HL-60/S4 treated with retinoic acid at 250 ng/mL for 4 days and 3 days (cell line): ENCODE measurements at regions not wholly inside any gene's neighbourhood (a gene's known extent, or its start where the extent isn't known, plus 50 kb on each side); places are given as distances from the start of the nearest gene placed in this dataset.

Experiments used
- in situ Hi-C: fragments of 300-500 bp; cut with MboI; formaldehyde crosslinking; loops from 2 replicates; pipeline ENCODE4 v1.7.0; 2022; ENCODE audit warnings: low sequenced_read_pairs

DNA sequence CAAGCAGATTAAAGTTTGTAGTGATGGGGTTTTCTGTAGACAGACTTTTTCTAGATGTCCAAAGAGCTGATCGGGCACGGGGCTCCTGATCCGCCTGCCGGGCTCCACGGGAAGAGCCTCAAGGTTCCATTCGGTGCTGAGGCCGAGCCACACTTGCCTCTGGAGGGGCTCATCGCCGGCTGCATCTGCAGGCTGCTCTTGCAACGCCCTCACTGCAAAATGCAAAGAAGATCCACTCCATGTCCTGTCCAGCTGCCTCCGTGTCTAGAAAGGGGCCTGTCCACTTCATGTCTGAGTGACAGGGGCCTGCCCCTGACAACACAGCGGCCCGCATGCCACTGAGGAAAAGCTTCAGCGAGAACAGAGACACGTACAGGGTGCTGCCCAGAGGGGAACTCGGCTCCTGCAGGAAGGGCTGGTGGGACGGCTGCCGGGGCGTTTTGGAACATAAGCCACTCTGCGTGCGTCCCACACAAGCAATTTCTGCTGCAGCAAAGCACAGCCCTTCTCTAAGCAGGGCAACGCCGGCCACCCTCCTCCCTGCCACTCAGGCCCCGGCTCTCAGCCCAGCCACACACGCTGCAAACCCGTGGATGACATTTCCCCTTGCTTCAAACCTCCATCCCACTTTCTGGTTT is 53.6 kb upstream of the CTDP1 start:
- in situ Hi-C loops: loop anchor here (25.0 kb wide), 1 partner anchor 764 kb away; no protein-coding TSS in a partner anchor

DNA sequence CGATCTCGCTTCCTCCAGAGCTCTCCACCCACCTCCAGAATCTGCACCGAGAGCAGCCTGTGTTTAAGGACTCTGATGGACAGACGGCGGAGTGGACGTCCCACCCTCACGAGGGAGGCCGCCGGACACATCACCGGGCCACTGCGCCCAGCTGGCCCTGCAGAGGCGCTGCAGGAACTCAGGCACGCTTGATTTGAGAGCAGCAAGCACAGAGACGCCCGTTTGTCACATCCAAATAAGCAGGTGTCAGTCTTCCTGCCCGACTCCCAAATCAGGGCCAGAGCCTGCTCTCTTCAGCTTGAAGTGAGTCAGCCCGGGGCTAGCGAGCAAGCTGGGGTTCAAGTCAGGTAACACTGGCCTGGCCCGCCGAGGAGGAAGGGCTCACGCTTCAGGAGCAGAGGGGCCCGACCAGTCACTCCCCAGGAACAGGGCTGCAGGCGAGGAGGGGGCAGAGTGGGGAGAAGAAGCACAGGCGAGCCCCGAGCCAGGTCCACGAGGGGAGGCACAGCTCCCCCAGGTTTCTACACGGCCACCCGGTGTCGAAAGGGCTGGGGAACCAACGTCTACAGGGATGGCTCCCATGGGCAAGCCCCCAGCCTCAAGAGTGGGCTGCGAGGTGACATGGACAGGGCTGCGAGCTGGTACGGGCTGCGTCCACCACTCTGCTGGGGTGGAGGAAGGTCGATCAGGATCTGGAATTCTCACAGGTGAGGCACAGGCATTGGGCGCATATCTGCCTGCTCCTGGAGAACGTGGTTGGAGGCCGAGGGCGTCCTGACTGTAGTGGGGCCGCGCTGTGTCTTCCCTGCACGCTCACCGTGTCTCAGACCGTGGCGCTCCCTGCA is 52.5 kb upstream of the CTDP1 start:
- in situ Hi-C loops: loop anchor here (25.0 kb wide), 1 partner anchor 765 kb away; no protein-coding TSS in a partner anchor

GRCh38 chr18:79627750-79628294 is 51.8 kb upstream of the CTDP1 start:
- in situ Hi-C loops: loop anchor here (25.0 kb wide), 1 partner anchor 766 kb away; no protein-coding TSS in a partner anchor

DNA sequence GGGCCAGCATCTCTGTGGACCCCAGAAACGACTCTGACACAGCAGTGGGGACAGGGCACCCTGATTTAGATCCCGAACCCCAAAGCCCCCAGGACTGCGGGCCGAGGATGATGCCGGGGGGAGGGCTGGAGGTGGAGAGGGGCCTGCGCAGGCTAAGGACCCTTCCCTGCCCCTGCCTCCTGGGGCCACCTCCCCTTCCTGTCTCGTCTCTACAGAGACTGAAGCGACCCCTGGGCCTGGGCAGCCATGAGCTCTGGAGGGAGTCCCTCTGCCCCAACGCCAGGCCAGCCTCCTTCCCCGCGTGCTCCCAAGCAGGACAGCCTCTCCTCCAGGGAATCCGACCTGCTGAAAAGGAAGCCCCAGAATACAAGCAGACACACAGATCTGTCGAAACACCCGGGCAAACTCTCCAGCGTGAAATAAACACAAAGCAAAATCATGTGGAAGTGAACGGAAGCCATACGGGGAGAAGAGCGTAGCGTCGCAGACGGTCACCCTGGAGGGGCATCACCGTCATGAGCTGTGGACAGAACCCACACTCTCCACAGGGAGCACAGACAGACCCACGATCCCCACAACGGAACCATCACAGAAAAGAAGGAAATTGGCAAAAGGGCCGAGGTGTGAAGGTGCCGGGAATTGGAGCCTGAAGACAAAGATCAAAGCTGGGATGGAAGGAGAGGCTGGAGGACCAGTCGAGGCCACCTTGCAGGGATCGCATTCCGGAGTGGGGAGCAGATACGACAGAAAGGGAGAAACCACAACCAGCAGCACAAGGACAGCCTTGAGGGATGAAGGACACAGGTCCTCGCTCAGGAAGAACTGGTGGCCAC is 51.0 kb upstream of the CTDP1 start:
- in situ Hi-C loops: loop anchor here (25.0 kb wide), 1 partner anchor 766 kb away; no protein-coding TSS in a partner anchor

- in situ Hi-C loops: loop anchor here (25.0 kb wide), 1 partner anchor 767 kb away; no protein-coding TSS in a partner anchor
These were observed 50.4 kb upstream of the CTDP1 start for GRCh38 chr18:79629249-79629558.

- in situ Hi-C loops: loop anchor here (25.0 kb wide), 1 partner anchor 767 kb away; no protein-coding TSS in a partner anchor
These were observed 50.0 kb upstream of the CTDP1 start for GRCh38 chr18:79629606-79630005.
